NCI-H2196 (cell line): ENCODE measurements at regions not wholly inside any gene's neighbourhood (a gene's known extent, or its start where the extent isn't known, plus 50 kb on each side); places are given as distances from the start of the nearest gene placed in this dataset.

Experiments used
- DNase-seq: peaks from one replicate; lab custom pipeline; 2025; ENCODE audit not compliant: unreplicated experiment; lab: John Stamatoyannopoulos, UW

DNA sequence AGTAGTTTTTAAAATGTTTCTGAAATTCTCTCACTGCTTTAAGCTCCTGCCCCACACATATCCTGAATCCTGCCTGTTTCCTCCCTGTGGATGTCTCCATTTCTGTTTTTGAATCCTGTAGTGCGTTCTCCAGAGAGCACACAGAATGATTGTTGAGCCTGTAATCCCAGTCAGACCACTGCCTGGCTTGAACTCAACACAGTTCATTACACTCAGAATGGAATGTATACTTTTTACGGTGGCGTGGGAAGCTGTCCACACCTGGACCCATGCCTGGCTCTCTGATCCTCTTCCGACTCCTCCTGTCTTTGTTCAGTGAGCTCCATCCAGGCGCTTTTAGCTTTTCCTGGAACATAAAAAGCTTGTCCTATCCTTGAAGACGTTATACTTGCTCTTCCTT is 1217.0 kb upstream of the PRKX start:
- DNase-seq = no peak

DNA sequence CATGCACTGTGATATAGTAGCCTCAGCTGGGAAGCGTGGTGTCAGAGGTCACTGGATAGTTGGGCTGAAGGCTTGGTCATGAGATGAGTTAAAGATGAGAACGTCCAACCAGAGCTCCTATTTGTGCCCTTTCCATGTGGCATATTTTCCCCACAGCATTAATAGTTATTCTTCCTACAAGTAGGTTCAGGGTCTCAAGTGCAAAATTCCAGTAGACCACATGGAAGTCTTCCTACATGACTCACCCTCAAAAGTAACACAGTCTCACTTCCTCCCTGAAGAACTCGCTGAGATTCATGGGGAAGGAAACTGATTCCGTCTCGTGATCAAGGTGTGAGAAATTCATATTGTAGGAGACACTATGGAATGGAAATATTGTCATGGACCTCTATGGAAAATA is 1212.5 kb upstream of the PRKX start:
- no peak for DNase-seq

DNA sequence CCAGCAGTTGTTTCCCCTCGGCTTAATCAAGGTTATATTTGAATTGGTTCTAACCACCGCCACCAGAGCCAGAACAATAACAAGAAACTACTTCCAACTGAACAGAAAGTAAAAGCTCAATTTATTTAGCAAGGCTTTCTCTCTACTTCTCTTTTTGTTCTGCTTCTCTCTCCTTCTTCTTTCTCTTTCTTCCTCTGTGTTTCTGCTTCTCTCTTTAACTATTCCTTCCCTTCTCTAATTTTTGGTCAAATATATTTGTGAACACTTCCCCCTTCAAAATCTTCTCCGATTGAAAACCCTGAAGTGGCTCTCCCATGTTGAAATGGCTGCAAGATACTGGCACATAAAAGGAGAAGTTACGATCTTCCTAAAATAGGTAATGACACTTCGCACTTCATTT is 1195.9 kb upstream of the PRKX start:
- DNase-seq = no peak

DNA sequence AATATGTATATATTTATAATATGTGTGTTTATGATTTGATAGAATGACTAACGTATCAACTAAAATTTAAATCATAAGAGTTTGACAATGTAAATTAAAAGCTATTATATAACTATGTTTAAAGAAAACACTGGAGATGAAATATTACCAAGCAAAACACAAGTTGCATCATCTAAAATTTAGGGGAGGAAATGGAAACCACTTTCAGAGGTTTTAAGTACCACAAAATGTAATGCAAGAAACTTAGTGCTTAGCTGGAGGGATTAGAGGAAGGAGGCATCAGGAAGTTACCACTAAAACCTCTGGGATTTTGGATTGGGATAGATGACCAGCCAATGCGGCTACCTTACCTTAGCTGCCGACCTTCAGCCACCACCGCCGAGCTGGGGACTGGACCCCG is 1192.1 kb upstream of the PRKX start:
- no peak for DNase-seq

DNA sequence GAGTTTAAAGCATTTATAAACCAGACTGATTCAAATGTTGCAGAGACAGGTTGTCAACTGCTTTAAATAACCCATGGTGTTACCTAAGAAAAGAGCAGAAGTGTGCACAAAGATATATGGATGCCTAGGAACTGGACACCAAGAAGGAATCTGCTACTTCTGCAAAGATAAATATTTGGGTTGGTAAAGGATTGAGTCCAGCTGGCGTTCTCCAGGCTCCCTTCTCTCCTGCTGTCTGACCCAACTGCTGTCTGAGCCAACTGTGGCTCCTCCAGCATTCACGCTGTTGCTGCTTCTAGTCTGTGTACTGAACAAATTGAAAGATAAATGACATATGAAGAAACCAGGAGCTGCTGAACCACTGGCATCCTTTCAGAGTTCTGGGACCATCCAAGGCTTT is 1167.8 kb upstream of the PRKX start:
- no peak for DNase-seq

DNA sequence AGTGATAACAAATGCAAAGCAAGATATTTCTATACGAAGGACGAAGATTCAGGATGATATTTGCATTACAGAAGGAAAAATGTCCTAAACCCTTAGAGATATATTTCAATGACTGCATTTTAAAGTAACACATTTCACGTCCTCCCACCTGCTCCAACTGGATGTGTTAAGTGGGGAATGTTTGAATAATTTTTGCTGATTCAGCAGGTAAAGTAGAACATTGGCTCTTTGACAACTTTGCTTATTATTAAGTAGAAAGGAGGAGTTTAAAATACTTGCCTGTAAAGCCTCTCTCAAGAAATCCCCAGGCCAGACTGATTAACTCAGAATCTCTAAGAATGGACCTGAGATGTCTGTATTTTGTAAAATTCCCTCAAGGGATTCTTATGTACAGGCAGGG is 1165.2 kb upstream of the PRKX start:
- no peak for DNase-seq

DNA sequence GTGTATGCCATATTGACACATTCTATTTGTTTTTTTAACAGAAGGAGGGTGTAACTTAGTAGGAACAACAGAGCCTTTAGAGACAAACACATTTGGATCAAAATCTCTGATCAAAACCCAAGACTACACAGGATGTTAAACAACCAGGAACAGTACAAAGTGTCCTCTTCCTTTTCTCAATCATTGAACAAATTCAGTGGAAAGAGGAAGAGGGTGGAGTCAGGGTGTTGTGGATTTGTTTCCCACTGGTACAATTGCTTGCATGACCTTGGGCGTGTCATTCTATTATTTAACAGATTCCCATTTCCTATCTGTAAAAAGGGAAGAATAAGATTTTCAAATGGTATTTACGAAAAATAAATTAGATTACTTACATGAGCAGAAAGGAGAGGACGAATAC is 1162.8 kb upstream of the PRKX start:
- no peak for DNase-seq

DNA sequence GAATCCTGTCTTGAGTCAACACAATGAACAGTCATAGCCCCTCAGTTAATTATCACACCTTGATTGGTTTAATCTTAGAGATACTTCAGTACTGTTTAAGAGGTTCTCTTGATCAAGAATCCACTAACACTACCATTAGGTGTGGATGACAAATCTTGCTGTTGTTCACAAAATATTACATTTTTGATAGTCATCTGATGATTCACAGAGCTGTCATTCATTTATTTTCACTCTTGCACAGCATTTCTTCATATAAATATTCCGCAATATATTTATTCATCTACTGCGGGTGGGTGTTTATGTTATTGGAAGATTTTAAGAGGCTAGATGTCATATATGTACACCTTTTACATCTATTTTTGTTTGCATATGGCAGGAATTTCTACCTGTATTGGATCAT is 1138.1 kb upstream of the PRKX start:
- no peak for DNase-seq

DNA sequence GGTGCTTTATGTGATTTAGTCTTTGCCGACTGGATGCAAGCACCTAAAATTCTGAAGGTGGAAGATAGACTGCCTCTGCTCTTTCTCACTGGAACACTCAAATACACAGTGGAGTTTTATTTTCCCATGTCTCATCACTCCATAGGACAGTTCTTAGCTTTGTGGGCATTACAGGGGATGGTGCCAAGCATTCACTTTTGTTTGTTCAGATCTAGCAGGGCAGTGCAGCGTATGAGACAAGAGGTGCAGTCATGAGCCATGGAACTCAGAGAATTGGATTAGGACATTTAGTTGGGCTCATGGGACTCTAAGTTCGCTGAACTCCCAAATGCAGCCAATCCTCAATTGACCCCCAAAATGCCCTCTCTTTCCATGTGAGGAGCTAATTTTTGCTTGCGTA is 1136.9 kb upstream of the PRKX start:
- no peak for DNase-seq

DNA sequence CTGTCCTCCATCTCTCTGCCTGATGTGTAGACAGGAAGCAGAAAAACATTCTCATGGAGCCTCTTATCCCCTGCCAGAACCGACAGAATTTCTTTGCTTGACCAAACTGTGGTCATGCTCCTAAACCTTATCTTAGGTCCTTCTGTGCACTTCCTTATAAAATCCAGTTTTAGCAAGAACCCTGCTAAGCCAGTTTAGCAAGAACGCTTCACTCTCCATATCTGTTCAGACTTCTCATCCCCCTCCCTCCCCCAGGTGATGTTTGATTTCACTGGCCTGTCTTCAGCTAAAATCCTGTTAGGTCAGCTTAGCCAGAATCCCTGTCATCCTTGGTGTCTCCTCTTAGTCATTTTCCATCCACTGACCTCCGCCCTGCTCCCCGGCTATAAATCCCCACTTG is 1130.9 kb upstream of the PRKX start:
- no peak for DNase-seq

DNA sequence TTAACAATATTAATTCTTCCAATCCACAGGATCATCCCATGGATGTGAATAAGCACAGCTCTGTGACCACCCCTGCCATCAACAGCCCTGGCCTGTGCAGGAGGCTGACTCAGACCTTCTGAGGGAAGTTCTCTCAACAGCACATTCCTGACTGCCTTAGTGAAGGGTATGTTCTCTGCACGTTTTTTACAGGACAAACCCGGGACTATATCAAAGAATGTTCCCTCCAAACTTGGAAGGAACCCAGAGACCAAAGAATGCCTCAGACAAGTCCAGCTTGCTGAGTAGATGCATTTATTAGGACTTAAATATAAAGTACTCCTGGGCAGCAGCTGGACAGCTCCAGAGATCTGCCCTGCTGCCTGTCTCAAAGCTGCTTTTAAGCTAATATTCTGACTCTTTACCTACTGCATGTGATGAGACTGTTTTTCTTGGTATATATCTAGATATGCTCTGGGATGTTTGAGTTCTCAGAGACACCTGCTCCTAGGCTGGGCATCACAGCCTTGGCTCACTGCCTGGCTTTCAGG is 1127.8 kb upstream of the PRKX start:
- no peak for DNase-seq

DNA sequence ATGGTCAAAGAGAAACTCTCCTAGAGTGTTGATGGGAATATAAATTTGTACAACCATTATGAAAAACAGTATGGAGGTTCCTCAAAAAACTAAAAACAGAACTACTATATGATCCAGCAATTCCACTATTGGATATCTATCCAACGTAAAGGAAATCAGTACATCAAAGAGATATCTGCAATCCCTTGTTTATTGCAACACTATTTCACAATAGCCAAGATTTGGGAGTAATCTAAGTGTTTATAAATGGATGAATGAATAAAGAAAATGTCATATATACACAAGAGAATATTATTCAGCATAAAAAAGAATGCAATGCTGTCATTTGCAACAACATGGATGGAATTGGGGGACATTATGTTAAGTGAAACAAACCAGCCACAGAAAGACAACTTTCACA is 1118.1 kb upstream of the PRKX start:
- DNase-seq = no peak

DNA sequence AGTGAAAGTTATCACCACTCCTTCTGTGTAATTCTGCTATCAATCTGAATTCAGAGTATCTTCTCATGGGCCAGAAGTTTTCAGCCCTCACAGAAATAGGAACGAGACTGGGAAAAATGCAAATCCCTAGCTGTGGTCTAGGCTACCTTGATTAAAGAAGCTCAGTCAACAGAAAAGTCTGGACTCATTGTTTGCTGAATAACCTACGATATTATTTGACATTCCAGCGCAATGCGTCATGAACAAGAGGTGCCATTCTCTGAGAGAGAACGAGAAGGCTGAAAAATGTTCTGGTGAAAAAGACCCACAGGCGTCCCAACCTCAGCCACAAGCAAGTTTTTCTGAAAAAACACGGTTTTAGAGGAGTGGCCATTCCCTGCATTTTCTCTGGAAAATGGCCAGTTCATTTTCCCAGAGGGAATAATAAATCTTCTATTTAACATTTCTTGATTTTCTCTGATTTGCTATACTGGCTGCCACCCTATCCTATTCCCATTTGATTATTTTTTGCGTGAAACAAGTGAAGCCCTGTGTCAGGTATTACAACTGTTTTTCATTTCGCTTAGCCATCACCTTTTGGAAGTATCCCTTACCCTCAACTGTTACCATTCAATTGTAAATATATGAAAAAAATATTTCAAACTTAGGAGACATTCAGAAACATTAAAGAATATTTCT is 1117.6 kb upstream of the PRKX start:
- DNase-seq = no peak

DNA sequence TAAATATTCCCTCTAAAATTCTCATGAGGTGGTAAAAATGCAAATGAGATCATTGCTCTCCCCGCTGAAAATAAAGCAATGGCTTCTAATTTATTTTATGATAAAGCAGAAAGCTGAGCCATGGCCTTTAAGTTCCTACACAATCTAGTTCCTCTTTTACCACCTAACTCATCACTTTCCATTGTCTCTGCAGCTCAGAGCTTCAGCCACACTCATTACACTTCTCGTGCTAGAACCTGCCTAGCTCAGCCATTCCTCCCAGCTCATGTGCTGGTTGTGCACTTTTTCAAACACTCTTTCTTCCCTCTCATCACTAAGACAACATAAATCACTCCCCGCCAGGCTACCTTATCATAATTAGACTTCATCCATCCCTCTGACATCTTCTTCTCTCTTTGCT is 1112.1 kb upstream of the PRKX start:
- no peak for DNase-seq

DNA sequence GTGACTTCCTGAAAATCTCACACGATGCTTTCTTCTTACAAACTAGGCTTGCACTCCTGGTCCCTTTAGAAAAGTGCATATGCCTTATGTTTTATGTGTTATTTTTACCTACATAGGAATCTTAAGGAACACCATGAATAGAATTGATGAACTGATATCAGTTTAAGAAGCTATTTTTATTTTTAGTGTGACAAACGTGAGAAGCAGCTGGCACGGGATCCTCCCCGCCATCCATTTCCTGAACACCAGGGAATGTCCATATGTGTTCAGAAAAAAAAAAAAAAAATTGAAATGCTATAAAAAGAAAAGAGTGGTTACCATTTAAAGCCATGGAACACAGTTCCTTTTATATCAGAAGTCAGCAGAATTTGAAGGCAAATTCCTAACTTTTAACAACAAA is 1096.1 kb upstream of the PRKX start:
- DNase-seq = no peak

DNA sequence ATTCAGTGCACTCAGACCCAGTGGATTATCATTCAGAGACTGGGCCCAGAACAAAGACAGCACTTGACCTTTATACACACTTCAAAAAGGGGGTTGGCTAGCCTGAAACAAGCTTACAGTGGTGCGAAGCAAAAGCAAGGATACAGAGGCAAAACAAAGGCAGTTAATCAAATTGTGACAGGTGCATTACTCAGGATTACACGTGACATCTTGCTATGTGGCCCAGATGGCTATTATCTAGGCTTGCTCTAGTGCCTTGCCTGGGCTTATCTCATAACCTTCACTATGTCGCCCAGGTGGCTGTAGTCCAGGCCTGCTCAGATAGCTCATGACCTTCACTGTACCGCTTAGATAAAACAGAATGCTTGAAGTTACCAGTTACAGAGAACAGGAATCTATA is 1092.1 kb upstream of the PRKX start:
- DNase-seq = no peak

DNA sequence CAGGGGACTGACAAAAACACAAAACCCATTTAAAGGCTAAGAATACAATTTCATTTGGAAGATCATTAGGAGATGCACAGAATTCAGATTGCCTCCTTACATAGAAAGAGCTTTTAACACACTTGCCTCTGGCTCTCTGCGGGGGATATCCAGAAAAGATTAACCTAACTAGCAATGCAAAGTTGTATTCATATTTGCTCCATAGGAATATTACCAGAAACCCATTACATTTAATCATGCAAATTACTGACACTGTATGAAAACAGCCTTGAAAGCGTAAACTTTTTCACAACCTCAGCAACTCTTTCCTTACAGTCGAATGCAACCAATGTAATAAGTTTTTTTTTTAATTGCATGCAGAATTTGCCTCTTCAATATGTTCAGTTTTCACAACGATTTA is 1087.3 kb upstream of the PRKX start:
- DNase-seq = no peak

DNA sequence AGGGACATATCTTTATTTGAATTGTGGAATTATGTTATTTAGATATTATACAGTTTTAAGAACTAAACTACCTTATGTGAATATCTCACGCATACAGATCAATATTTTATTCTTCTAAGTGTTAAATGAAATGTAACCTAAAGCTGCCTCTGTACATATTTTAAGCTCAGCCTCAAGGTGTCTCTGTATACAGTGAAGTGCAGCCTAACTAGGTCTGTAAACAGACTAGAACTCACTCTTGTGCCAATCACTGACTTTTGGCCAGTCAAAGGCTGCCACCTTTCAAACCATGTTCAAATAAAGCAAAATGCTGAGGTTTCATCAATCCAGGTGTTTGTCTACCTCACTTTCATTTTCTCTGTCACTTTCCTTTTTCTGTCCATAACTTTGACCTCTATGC is 1074.5 kb upstream of the PRKX start:
- DNase-seq = no peak

DNA sequence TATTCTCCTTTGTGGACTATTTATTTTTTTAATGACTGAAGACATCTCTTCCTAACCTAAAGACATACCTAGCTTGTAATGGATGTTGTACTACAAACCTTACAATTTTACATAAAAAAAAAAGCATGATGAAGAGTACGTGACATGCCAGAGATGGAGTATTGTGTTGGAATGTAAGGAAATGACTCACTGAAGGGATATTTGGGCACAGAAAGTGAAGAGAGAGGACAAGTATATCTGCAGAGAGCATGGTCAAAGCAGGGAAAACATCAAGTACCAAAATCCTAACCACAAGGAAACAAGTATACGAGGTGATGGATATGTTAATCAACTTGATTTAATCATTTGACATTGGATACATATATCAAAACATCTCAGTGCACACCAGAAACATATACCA is 1051.4 kb upstream of the PRKX start:
- no peak for DNase-seq

DNA sequence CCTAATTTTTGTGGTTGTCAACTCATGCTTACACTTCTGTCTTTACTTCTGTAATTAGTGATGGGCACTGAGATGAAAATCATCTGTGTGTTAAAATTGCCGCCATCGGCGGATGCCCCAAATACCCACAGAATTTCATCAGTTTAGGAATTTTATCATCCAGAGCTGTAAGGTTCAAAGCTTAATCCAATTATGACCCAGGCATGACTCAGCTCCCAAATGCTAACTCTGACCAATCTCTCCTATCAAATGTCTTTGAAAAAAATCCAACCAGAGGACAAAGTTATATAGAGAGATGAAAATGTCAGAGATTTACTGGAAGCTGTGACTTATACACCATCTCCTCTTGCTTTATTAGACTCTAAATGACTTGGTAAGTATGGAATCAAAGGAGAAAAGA is 1048.7 kb upstream of the PRKX start:
- no peak for DNase-seq

DNA sequence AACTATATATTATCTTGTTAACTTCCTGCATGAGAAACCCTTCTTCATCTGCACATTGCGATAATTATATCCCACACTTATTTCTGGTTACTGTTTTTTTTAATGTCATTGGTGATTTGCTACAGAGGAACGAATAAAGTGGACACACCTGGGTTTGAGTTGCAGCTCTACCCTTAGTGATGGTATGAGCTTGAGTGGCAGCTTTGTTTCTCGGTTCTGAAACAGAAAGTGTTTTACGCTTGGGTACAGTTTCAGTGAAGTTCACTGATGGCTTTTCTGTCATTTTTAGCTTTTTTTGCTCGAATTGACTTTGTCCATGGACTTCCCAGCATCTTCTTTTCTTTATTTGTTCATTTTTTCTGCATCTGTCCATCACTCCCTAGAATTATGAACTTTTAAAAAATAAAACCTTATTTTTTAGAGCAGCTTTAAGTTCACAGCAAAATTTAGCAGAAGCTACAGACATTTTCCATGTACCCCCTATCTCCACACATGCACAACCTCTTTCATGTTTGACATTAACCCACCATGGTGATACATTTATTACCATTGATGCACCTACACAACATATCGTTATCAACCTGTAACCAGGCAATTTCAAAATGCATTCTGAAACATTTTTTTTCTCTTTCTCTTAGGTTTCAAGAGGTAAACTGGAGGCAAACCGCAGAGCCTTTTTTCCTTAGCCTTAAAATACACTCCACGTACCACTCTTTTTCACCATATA is 1041.6 kb upstream of the PRKX start:
- DNase-seq = no peak

DNA sequence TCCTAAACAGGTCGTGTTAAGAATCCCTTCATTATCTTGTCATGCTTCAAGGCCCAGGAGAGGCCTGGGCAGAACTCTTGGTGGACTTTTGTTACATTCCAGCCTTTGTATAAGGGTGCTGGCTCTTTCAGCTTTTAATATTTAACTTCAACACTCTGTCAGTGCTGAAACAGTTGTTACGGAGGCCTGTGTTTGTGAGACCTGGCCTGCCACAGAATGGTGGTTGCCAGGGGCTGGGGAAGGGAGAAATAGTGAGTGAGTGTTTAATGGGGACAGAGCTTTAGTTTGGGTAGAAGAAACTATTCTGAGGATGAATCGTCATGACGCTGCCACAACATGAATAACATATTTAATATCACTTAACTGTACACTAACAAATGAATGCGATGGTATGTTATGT is 1027.6 kb upstream of the PRKX start:
- DNase-seq = no peak

DNA sequence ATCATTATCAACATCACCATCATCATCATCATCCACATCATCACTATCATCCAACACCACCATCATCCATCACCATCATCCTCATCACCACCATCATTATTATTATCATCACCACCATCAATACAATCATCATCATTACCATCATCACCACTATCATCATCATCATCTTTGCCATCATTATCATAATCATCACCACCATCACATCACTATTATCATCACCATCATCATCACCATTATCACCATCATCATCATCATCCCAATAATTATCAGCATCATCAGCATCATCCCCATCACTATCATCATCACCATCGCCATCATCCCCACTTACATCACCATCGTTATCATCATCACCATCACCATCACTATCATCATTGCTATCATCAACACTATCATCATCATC is 1021.9 kb upstream of the PRKX start:
- no peak for DNase-seq
